Dendritic cell treated with granulocyte-macrophage colony-stimulating factor and Interleukin-4, amounts not matched to agents 40 ng/mL and 50 ng/mL, for 4 days (primary cell): ENCODE measurements at regions not wholly inside any gene's neighbourhood (a gene's known extent, or its start where the extent isn't known, plus 50 kb on each side); places are given as distances from the start of the nearest gene placed in this dataset.

Source experiments
- H3K27ac Mint-ChIP-seq: one replicate; pipeline ENCODE4 v1.8.0; 2022; ENCODE audit warnings: mild to moderate bottlenecking, mixed read lengths
- H3K27me3 Mint-ChIP-seq: one replicate; pipeline ENCODE4 v1.8.0; 2022; ENCODE audit warnings: mild to moderate bottlenecking, mixed read lengths
- H3K36me3 Mint-ChIP-seq: one replicate; pipeline ENCODE4 v1.8.0; 2022; ENCODE audit warnings: low read depth, mixed read lengths
- H3K4me1 Mint-ChIP-seq: one replicate; pipeline ENCODE4 v1.8.0; 2022; ENCODE audit warnings: low read depth, mixed read lengths
- H3K4me3 Mint-ChIP-seq: one replicate; pipeline ENCODE4 v1.8.0; 2022; ENCODE audit warnings: mild to moderate bottlenecking, moderate library complexity, mixed read lengths
- H3K9me3 Mint-ChIP-seq: one replicate; pipeline ENCODE4 v1.8.0; 2022; ENCODE audit warnings: mixed read lengths
- intact Hi-C: fragments of 100-400 bp; cut with micrococcal nuclease; formaldehyde crosslinking; loops from one replicate; pipeline ENCODE4 v1.15.0; 2022

DNA sequence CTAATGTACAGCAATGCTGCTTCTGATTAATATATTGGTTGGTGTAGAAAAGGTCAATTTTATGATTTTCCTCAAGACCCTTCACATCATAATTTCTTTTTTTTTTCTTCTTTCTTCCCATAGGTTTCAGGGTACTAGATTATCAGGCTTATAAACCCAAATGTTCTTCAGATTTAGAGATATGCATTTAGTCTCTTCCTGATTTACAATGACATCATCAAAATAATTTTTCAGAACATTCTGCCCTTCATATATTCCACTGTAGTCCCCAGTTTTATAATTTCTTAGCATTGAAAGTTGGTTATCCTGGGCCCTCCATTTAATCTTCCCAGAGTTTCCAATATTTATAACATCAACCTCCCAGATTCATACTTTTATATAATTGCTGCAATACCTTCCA lies 226.7 kb upstream of the LRFN5 start:
- Mint-ChIP-seq H3K4me3 (no peak overlapping the region), H3K9me3 (peaks cover 1% of the 10 kb centered on the region), H3K27me3 (no peaks in the 10 kb centered on the region), H3K4me1 (no peaks in the 10 kb centered on the region), H3K27ac (no peak overlapping the region), H3K36me3 (no peaks in the 10 kb centered on the region)
- intact Hi-C loops, result no loop called here

DNA sequence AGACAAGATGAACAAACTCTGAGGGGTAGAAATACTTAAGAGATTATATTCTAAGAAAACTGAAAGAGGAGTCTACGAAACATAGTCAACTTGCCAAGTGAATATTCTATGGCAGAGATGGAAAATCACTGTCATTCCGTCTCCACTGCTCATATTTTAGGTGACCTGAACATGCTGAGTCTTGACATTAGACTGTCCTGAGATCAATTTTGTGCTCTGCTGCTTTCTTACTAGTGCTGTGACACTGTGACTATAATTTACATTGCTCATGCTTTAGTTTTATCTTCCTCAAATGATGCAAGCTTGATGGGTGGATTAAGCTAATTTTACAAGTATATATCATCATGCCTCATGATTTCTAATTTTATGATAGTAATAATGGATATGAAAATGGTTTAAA lies 228.2 kb upstream of the LRFN5 start:
- intact Hi-C loops, result no loop called here
- H3K4me3 Mint-ChIP-seq, result no peak overlapping the region

DNA sequence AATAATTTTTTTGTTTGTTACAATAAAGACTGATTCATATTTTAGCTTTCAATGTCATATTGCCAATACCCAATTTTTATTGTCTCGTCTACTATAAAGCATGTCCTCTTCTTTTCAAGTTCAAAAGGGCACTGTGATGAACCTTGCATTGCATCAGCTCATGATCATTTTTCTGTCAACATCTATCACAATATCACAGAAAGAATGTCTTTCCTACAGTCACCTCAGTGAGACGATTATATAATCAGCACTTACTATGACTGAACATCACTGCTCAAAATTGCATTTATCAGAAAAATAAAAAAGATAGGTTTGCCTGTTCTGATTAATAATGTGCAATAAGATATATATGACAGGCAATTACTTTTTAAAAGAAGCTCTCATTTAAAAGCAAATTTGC lies 228.7 kb upstream of the LRFN5 start:
- no peaks in the 10 kb centered on the region for H3K36me3 Mint-ChIP-seq
- no peaks in the 10 kb centered on the region for H3K4me1 Mint-ChIP-seq
- intact Hi-C loops, result no loop called here
- no peaks in the 10 kb centered on the region for H3K27me3 Mint-ChIP-seq
- peaks cover 15% of the 10 kb centered on the region for H3K9me3 Mint-ChIP-seq
- H3K4me3 Mint-ChIP-seq, result no peak overlapping the region
- H3K27ac Mint-ChIP-seq, result no peak overlapping the region

More for the DNA sequence above, 228.2 kb upstream of the LRFN5 start:
- peaks cover 15% of the 10 kb centered on the region for H3K9me3 Mint-ChIP-seq
- H3K27ac Mint-ChIP-seq, result no peak overlapping the region
- no peaks in the 10 kb centered on the region for H3K27me3 Mint-ChIP-seq
- H3K4me1 Mint-ChIP-seq, result no peaks in the 10 kb centered on the region
- no peaks in the 10 kb centered on the region for H3K36me3 Mint-ChIP-seq

DNA sequence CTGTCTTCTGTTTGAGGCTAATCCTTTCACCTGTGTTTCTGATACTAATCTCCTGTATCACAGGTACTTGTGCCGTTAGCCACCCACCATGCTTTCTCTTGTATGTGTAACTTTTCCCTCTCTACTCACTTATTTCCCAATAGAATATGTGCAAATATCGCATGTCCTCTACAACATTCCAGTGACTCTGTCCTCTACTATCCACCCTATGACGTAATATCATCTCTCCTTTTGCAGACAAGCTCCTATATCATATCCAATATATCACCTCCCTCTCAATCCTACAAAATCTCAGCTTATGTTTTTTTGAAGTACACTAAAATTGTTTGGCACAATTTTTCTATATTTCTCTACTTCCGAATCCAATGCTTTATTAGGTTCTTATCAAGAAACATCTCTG lies 232.6 kb upstream of the LRFN5 start:
- Mint-ChIP-seq H3K27me3 (no peaks in the 10 kb centered on the region), H3K4me3 (no peak overlapping the region)

DNA sequence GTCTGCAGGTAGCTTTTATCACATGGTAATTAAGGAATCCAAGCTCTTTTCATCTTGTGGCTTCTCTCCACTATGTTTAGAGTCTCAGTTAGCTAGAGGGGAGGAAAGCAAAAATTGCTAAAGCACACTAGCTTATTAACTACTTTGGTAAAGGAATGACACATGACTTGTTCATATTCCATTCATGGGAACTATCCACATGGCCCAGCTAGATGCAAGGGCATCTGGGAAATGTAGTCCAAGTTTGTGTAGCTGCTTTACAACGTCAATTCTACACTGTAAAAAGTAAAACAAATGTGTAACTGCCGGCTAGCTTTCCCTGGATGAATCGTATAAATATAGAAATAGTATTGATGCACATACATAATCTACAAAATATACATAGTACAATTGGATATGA lies 244.5 kb upstream of the LRFN5 start:
- Mint-ChIP-seq H3K36me3 (no peaks in the 10 kb centered on the region), H3K4me3 (no peak overlapping the region), H3K27me3 (no peaks in the 10 kb centered on the region), H3K9me3 (no peaks in the 10 kb centered on the region), H3K4me1 (no peaks in the 10 kb centered on the region), H3K27ac (no peak overlapping the region)
- intact Hi-C loops, result no loop called here

More for the DNA sequence above, 232.6 kb upstream of the LRFN5 start:
- intact Hi-C loops, result no loop called here
- Mint-ChIP-seq H3K4me1 (no peaks in the 10 kb centered on the region), H3K36me3 (no peaks in the 10 kb centered on the region), H3K27ac (no peak overlapping the region), H3K9me3 (peaks cover 15% of the 10 kb centered on the region)

DNA sequence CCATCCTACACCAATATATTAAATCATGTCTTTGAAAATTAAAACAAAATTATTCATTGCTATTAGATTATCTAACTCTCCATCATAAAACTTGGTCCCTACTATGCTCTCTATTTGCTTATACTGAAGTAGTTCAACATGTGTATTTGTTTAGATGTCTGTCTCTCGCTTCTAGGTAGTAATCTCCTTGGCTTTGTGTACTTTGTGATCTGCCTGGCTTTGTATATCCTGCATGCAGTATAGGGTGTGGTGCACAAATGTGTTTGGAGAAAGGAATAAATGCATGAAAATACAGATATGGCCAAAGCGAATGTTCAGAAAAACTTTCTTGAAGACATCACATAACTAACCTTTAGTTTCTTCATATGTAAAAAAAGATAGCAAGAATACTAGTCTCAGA lies 246.6 kb upstream of the LRFN5 start:
- no peak overlapping the region for H3K4me3 Mint-ChIP-seq
- H3K27ac Mint-ChIP-seq, result no peak overlapping the region
- no peaks in the 10 kb centered on the region for H3K4me1 Mint-ChIP-seq
- intact Hi-C loops, result no loop called here
- H3K27me3 Mint-ChIP-seq, result no peaks in the 10 kb centered on the region
- H3K9me3 Mint-ChIP-seq, result no peaks in the 10 kb centered on the region
- no peaks in the 10 kb centered on the region for H3K36me3 Mint-ChIP-seq

DNA sequence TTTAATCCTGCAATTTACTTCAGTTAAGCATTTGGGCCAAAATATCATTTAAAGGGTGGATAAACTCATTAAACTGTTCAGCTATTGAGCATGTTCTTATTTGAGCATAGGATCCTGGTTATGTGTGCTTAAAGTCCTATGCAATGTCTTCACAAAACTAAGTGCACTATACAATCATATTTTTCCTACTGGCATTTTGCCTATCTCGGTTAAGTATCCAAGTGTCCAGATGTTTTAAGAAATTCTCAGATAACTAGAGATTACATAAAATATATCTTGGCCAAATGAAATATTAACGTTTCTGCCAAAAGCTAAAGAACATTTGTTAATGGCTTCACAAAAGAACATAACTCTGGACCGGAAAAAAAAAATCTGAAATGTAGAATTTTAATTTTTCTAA lies 250.8 kb upstream of the LRFN5 start:
- intact Hi-C loops, result no loop called here
- Mint-ChIP-seq H3K36me3 (no peaks in the 10 kb centered on the region), H3K27me3 (no peaks in the 10 kb centered on the region)

DNA sequence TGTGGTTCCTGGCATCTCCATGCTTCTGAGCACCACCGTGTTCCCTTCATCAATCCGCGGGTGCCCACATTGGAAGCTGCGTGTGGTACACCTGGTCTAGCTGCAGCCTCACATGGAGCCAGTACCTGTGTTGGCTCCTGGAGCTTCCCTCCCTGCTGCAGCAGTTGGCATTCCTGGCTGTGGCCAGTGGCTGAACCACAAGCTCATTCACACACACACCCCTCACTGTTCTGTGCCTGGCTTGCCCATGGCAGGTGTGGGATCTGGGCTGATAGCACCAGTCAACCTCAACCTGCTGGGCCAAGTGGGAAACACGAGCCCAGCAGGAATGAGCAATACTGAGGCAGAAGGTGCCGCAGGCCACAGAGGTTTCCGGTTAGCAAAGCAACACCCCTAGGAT lies 256.2 kb upstream of the LRFN5 start:
- Mint-ChIP-seq H3K27me3 (no peaks in the 10 kb centered on the region), H3K36me3 (no peaks in the 10 kb centered on the region), H3K4me3 (no peak overlapping the region), H3K27ac (no peak overlapping the region), H3K4me1 (no peaks in the 10 kb centered on the region), H3K9me3 (no peaks in the 10 kb centered on the region)
- intact Hi-C loops, result no loop called here

More for the DNA sequence above, 250.8 kb upstream of the LRFN5 start:
- no peaks in the 10 kb centered on the region for H3K9me3 Mint-ChIP-seq
- H3K4me1 Mint-ChIP-seq, result no peaks in the 10 kb centered on the region
- H3K27ac Mint-ChIP-seq, result no peak overlapping the region
- H3K4me3 Mint-ChIP-seq, result no peak overlapping the region

DNA sequence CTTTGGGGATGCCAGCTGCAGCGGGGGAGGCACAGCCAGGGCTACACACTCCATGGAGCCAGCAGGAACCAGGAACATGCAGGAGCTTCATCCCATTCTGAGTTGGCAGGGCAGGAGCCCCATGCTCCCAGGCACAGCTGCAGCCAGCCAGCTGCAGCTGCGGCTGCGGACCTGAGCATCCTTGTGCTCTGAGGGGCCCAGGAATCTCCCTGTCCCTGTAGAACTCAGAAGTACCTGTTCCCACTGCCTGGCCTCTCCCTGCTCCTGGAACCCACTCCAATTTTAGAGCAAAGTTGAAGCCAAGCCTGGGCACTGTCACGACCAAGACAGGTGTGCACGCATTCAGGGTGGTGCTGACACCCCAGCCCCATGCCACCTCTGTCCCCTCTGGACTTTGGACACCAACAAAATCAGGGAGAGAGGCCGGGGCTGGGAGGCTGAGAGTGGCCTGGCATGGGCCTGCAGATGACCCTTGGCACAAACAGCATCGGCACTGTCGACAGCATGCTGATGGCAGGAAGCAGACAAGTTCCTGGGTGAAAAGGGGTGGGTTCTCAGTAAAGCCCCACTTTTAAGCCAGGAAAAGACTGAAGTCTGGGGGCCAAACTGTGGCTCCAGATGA lies 257.3 kb upstream of the LRFN5 start:
- H3K9me3 Mint-ChIP-seq, result no peaks in the 10 kb centered on the region
- intact Hi-C loops, result no loop called here
- no peaks in the 10 kb centered on the region for H3K36me3 Mint-ChIP-seq
- no peaks in the 10 kb centered on the region for H3K4me1 Mint-ChIP-seq
- H3K27ac Mint-ChIP-seq, result no peak overlapping the region
- no peak overlapping the region for H3K4me3 Mint-ChIP-seq
- H3K27me3 Mint-ChIP-seq, result no peaks in the 10 kb centered on the region

DNA sequence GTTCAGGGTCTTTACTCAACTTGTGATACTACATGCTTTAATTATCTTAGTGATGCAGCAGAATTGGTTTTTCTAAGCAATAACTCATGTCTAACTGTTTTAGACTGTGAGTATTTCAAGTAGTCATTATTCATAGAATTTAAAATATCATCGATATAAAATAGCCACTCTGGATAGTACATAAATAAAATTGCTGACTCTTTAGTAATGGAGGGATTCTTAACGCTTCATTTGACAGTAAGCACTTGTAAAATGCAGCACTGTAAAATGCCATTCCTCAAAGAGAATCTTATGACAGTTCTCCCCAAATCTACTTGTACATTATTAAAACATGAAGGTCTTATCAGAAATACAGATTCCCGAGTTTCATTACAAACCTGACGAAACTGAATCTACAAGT lies 262.8 kb upstream of the LRFN5 start:
- Mint-ChIP-seq H3K27ac (no peak overlapping the region), H3K36me3 (no peaks in the 10 kb centered on the region), H3K4me1 (no peaks in the 10 kb centered on the region), H3K4me3 (no peak overlapping the region), H3K27me3 (no peaks in the 10 kb centered on the region), H3K9me3 (no peaks in the 10 kb centered on the region)
- intact Hi-C loops, result no loop called here

DNA sequence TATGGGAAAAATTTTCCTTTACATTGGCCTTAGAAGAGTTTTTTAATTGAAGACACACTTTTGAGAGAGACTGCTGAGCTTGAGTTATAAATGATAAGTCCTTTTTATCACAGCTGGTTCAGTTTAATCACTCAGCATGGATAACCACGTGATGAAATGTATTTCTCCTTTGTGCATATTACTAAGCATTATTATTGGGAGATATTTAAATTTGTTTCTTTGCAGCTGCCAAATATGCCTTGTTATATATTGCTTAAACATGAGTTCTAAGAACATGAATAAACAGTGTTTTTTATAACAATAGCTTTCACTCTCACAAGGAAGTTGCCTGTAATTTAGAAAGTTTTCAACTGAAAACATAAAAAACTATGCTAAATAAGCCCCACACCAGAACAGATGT lies 293.5 kb upstream of the LRFN5 start:
- H3K36me3 Mint-ChIP-seq, result no peaks in the 10 kb centered on the region
- H3K27me3 Mint-ChIP-seq, result no peaks in the 10 kb centered on the region
- intact Hi-C loops, result no loop called here
- no peak overlapping the region for H3K27ac Mint-ChIP-seq
- H3K9me3 Mint-ChIP-seq, result peaks cover 7% of the 10 kb centered on the region
- H3K4me3 Mint-ChIP-seq, result no peak overlapping the region
- no peaks in the 10 kb centered on the region for H3K4me1 Mint-ChIP-seq

DNA sequence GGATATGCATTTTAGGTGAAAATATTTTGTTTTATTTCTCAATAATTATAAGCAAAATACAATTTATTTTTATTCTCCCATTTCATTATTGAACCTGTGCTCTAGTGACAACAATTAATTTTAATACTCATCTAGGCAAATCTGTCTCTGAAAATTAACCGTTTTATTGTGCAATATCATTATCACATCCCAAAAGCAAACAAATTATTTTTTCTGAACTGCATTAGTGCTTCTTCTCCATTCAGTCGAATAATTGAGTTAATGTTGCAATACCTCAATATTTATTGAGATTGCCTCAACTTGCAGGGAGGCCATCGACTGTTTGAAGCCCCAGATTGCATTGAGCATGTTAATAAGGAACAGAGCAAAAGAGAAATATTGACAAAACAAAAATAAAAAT lies 303.2 kb upstream of the LRFN5 start:
- H3K36me3 Mint-ChIP-seq, result no peaks in the 10 kb centered on the region
- no peaks in the 10 kb centered on the region for H3K27me3 Mint-ChIP-seq
- no peaks in the 10 kb centered on the region for H3K4me1 Mint-ChIP-seq
- no peak overlapping the region for H3K27ac Mint-ChIP-seq
- intact Hi-C loops, result no loop called here
- no peak overlapping the region for H3K4me3 Mint-ChIP-seq
- no peaks in the 10 kb centered on the region for H3K9me3 Mint-ChIP-seq

DNA sequence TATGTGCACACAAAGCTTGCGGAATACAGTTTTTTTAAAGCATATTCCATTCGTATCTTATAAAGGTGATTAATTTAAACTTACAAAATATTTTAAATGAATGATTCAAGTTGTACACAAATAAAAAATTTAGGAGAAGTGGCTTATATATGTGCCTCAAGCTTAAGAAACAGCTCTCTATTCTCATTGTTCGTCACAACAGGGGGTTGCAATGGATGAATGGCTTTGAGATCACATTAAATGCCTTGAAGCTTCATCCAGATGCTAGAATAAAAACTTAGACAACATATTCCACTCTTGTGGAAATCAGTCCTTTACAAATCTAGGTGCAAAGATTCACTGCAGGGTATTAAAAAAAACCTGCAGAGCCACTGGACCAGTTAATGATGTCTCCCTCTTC lies 303.9 kb upstream of the LRFN5 start:
- Mint-ChIP-seq H3K27me3 (no peaks in the 10 kb centered on the region), H3K27ac (no peak overlapping the region), H3K4me3 (no peak overlapping the region), H3K9me3 (no peaks in the 10 kb centered on the region), H3K36me3 (no peaks in the 10 kb centered on the region), H3K4me1 (no peaks in the 10 kb centered on the region)
- intact Hi-C loops, result no loop called here

DNA sequence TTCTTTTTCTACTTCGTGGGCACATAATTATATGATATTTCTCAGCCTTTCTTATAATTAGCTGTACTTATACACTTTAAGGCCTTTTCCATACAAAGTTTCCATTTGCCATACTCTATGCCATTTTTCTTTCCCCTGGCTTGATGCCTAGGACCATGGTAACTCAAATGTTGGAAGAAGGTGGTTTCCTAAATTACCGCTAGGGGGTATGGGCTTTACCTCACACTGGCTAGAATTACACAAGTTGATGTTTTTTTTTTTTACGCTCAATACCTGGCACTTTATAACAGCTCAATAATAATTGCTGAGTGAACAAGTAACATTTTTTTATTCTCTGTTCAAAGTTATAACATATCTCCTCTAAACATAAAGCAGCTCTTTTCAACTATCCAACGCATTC lies 306.8 kb upstream of the LRFN5 start:
- intact Hi-C loops, result no loop called here
- H3K4me3 Mint-ChIP-seq, result no peak overlapping the region
- H3K4me1 Mint-ChIP-seq, result no peaks in the 10 kb centered on the region
- no peaks in the 10 kb centered on the region for H3K27me3 Mint-ChIP-seq
- no peaks in the 10 kb centered on the region for H3K36me3 Mint-ChIP-seq
- no peaks in the 10 kb centered on the region for H3K9me3 Mint-ChIP-seq
- H3K27ac Mint-ChIP-seq, result no peak overlapping the region

DNA sequence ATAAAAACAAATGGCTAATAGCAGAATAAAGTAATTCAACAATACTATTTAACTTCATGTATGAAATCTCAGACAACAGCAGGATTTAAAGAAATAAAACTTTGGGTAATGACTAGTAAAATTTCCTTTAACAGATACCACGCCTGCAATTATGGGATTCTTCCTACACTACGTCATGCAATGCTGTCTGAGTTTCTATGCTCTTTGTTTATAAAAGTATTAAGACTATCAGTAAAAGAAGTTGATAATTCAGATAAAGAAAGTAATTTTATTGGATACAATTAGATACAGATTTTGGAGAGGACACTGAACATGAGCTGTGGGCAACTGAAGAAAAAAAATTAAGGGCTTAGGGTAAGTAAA lies 308.4 kb upstream of the LRFN5 start:
- no peaks in the 10 kb centered on the region for H3K4me1 Mint-ChIP-seq
- no peaks in the 10 kb centered on the region for H3K36me3 Mint-ChIP-seq
- intact Hi-C loops, result no loop called here
- H3K27ac Mint-ChIP-seq, result no peak overlapping the region
- no peaks in the 10 kb centered on the region for H3K9me3 Mint-ChIP-seq
- H3K4me3 Mint-ChIP-seq, result no peak overlapping the region
- H3K27me3 Mint-ChIP-seq, result no peaks in the 10 kb centered on the region
